AG10803 (cell line): ENCODE measurements at regions not wholly inside any gene's neighbourhood (a gene's known extent, or its start where the extent isn't known, plus 50 kb on each side); places are given as distances from the start of the nearest gene placed in this dataset.
A peak's percentile ranks its signal among the peaks of the same experiment; 100 is the strongest.

Source experiments
- DNase-seq: peaks from one replicate; pipeline ENCODE4 v3.0.0; 2010; ENCODE audit warnings: low read depth
- H3K4me3 ChIP-seq: 2 replicates; pipeline ENCODE4 v1.5.1; 2011; ENCODE audit warnings: mild to moderate bottlenecking, low read length, control low read depth
- TF ChIP-seq, protein P1 (sequence below): conservative IDR thresholded peaks from 2 replicates; pipeline ENCODE4 v1.5.1; 2011; ENCODE audit warnings: mild to moderate bottlenecking, low read length, control low read depth, inconsistent platforms

DNA sequence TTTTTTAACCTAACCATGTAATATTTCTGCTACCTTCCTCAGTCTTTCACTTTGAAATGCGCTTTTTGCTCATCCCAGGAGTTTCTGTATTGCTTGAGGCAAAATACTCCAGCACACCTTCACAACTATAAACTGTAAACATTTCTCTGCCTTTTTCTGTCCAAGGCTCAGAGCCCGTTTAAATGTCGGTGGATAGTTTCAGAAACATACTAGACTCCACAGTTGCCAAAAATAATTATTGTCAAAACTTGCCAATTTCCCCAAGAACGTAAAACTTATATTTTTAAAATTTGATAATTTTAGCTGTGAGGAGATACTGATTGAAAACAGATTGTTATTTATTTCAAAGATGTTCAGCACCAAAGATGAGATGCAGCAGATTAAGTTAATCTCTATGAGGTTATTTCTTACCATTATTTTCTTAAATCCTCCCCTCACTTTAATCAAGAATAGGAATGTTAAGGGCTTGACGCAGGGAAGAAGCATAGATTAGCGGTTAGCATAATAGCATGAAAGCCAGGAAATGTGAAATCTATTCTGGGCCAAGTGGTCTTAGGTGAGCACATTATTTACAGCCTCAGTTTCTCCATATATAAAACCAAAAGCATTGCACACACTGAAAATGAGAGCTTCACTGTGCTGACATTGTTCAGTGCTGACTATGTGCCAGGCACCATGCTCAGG lies 91.5 kb upstream of the ESRRG start:
- TF ChIP-seq, protein P1, sequence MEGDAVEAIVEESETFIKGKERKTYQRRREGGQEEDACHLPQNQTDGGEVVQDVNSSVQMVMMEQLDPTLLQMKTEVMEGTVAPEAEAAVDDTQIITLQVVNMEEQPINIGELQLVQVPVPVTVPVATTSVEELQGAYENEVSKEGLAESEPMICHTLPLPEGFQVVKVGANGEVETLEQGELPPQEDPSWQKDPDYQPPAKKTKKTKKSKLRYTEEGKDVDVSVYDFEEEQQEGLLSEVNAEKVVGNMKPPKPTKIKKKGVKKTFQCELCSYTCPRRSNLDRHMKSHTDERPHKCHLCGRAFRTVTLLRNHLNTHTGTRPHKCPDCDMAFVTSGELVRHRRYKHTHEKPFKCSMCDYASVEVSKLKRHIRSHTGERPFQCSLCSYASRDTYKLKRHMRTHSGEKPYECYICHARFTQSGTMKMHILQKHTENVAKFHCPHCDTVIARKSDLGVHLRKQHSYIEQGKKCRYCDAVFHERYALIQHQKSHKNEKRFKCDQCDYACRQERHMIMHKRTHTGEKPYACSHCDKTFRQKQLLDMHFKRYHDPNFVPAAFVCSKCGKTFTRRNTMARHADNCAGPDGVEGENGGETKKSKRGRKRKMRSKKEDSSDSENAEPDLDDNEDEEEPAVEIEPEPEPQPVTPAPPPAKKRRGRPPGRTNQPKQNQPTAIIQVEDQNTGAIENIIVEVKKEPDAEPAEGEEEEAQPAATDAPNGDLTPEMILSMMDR, result no peak
- H3K4me3 ChIP-seq, result no peak overlapping the region
- no peak for DNase-seq

DNA sequence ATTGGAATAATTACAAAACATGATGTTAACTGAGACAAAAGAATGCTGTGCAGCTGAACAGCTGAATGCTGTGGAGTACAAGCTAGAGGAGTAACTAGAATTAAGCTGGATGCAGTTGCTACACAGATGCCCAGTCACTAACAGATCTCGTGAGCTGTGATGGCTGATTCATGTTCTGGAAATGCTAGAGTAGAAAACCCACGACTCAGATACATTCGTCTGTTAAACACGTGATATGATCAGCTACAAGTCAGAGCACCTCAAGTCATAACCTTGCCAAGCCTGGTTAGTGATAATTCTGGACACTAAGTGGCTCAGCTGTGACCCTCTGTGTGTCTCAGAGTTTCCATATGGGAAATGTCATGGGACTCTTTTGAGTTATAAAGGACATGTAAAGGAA lies 89.7 kb upstream of the ESRRG start:
- DNase-seq, result peak; percentile 22

DNA sequence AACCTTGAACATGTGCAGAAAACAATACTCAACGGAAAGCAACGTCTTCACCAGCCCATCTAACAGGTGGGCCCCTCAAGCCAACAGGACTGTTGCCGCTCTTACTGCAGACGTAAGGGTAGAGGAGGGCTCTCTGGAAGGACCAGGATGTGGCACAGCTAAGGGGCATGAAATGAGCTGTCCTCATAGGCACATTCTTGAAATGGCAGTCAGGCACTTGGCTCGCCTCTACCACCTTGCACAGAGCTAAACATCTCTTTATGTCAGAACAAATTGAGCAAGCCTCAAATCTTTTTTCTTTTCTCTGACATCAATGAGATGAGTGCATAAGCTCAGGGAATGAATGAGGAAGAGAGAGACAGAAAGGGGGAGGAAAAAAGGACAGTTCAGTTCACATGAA lies 86.4 kb upstream of the ESRRG start:
- no peak for DNase-seq
- TF ChIP-seq, protein P1, result no peak
- no peak overlapping the region for H3K4me3 ChIP-seq

More for the DNA sequence above, 89.7 kb upstream of the ESRRG start:
- H3K4me3 ChIP-seq, result no peak overlapping the region
- TF ChIP-seq, protein P1, result no peak

DNA sequence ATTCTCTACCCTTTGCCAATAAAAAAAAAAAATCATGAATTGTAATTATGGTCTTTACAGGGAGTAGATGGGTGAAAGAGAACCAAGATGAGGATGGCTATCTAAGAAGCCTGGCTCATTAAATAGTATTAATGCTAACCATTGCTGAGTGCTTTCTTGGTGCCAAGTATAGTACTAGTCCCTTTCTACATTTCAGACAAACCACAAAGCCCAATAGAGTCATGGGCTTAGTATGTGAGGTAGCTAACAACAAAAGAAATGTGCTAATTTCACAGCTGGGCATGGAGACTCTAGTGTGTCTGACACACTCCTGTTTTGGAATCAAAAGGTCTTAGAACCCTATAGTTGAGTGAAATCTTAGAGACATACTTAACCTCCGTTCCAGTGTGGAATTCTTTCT lies 84.5 kb upstream of the ESRRG start:
- DNase-seq, result peak; percentile 2
- TF ChIP-seq, protein P1, result no peak
- no peak overlapping the region for H3K4me3 ChIP-seq

DNA sequence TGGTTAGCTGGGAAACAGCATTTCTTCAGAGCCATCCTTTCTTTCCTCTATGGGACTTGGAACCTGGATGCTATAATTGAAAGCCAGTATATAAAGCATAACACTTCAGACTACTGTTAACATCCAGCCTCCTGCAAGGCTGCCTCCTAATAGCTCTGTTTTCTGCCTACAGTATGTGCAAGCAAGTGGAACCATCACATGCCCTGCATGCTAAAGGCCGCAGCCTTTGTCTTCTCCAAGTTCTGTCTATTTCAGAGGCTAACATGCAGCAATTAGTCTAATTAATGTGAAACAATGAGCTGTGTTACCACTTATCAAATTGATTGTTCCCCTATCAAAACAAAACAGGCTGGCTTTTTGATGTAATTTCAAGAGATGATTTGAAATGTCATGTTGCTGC lies 82.7 kb upstream of the ESRRG start:
- no peak for DNase-seq
- no peak overlapping the region for H3K4me3 ChIP-seq
- TF ChIP-seq, protein P1, result no peak

DNA sequence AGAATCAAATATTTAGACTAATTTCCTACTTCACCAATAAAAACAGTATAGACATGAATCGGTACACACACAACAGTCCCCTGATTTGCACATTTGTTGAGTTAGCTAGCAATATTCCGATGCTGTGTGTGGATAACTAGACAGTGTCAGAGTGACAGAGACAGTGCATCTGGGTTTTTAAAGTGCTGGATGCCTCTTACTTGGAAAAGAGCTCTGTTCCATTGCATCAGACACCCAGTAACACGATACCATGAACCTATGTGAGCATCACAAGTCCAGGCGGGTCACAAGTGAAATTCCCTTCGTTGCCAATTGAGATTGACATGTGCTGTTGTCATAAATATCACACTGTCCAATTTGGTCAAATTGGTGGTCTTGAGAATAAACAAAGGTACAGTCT lies 82.0 kb upstream of the ESRRG start:
- DNase-seq, result no peak
- no peak overlapping the region for H3K4me3 ChIP-seq
- TF ChIP-seq, protein P1, result no peak

DNA sequence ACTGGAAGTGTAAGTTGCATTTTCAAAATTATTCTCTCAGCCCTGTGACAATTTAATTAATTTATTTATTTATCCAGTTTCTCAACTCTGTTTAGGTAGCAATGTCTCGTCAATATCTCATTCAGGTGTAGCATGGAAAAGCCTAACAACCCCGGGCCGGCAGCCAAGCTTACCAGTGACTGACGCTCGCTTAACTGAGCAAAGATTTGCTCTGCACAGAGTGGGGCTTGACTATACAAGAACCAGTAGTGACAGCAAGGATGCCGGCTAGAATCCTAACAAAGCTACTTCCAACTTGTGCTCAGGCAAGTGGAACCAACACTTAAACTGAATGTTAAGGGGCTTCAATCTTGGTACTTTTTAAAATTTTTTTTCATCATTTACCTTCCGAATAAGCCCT lies 80.9 kb upstream of the ESRRG start:
- no peak overlapping the region for H3K4me3 ChIP-seq
- DNase-seq, result no peak
- TF ChIP-seq, protein P1, result no peak
